WTC11 (cell line): ENCODE measurements at regions not wholly inside any gene's neighbourhood (a gene's known extent, or its start where the extent isn't known, plus 50 kb on each side); places are given as distances from the start of the nearest gene placed in this dataset.

ENCODE experiments used
- ATAC-seq: fragments of 200-7000 bp; cut with Tn5 transposase; 2 replicates; pipeline ENCODE4 v1.10.0; 2021; ENCODE audit warnings: mild to moderate bottlenecking, moderate library complexity
- CTCF ChIA-PET: fragments of 300-600 bp; sonication (Branson Sonifier 250); formaldehyde crosslinking; loops from one replicate; lab custom pipeline; 2021; ENCODE audit warnings: antibody characterized with exemption; lab: Charles Lee
- POLR2A ChIA-PET: fragments of 350-600 bp; sonication (Branson Sonifier 250); formaldehyde crosslinking; loops from one replicate; lab custom pipeline; 2021; ENCODE audit warnings: antibody characterized with exemption; lab: Charles Lee
- DNase-seq: peaks from one replicate; pipeline ENCODE4 v3.0.0; 2021; ENCODE audit warnings: low spot score
- H3K27ac Mint-ChIP-seq: 2 replicates; pipeline ENCODE4 v1.8.0; 2021; ENCODE audit warnings: mixed read lengths
- H3K27me3 Mint-ChIP-seq: 2 replicates; pipeline ENCODE4 v1.8.0; 2021; ENCODE audit warnings: low read depth, mild to moderate bottlenecking, moderate library complexity, mixed read lengths
- H3K36me3 Mint-ChIP-seq: 2 replicates; pipeline ENCODE4 v1.8.0; 2021; ENCODE audit warnings: mixed read lengths
- H3K4me1 Mint-ChIP-seq: 2 replicates; pipeline ENCODE4 v1.8.0; 2022; ENCODE audit warnings: mixed read lengths
- H3K4me3 Mint-ChIP-seq: 2 replicates; pipeline ENCODE4 v1.8.0; 2021; ENCODE audit warnings: mild to moderate bottlenecking, moderate library complexity, mixed read lengths
- H3K9me3 Mint-ChIP-seq: 2 replicates; pipeline ENCODE4 v1.8.0; 2021; ENCODE audit warnings: mixed read lengths
- CBFB ChIP-seq: sonication (generic); formaldehyde crosslinking; IDR thresholded peaks from 2 replicates; pipeline ENCODE4 v1.8.1; 2022; ENCODE audit warnings: mild to moderate bottlenecking, low read depth, missing genetic modification reagents
- CREB1 ChIP-seq: sonication (generic); formaldehyde crosslinking; IDR thresholded peaks from 2 replicates; pipeline ENCODE4 v1.8.0; 2023; ENCODE audit warnings: mild to moderate bottlenecking, missing genetic modification reagents
- ELF4 ChIP-seq: sonication (generic); formaldehyde crosslinking; IDR thresholded peaks from 2 replicates; pipeline ENCODE4 v1.8.1; 2022; ENCODE audit warnings: low read depth, mild to moderate bottlenecking, moderate library complexity, missing genetic modification reagents
- HMGA2 ChIP-seq: fragments of 250-450 bp; sonication (Bioruptor Pico); IDR thresholded peaks from 2 replicates; pipeline ENCODE4 v1.4.0; 2021; ENCODE audit warnings: mild to moderate bottlenecking, moderate library complexity
- IRF2 ChIP-seq: sonication (generic); formaldehyde crosslinking; IDR thresholded peaks from 2 replicates; pipeline ENCODE4 v1.8.0; 2022; ENCODE audit warnings: low read depth, missing genetic modification reagents, borderline replicate concordance
- JUN ChIP-seq: sonication (generic); formaldehyde crosslinking; IDR thresholded peaks from 2 replicates; pipeline ENCODE4 v1.8.0; 2023; ENCODE audit warnings: mild to moderate bottlenecking, missing genetic modification reagents
- MYBL2 ChIP-seq: sonication (generic); formaldehyde crosslinking; IDR thresholded peaks from 2 replicates; pipeline ENCODE4 v1.8.1; 2023; ENCODE audit warnings: mild to moderate bottlenecking, moderate library complexity, missing genetic modification reagents
- TEAD1 ChIP-seq: sonication (generic); formaldehyde crosslinking; IDR thresholded peaks from 2 replicates; pipeline ENCODE4 v1.8.0; 2022; ENCODE audit warnings: mild to moderate bottlenecking, missing genetic modification reagents
- ZNF263 ChIP-seq: sonication (generic); formaldehyde crosslinking; IDR thresholded peaks from 2 replicates; pipeline ENCODE4 v1.8.1; 2022; ENCODE audit warnings: low read depth, mild to moderate bottlenecking, moderate library complexity, missing genetic modification reagents
- ZNF317 ChIP-seq: sonication (generic); formaldehyde crosslinking; IDR thresholded peaks from 2 replicates; pipeline ENCODE4 v1.8.1; 2023; ENCODE audit warnings: low read depth, mild to moderate bottlenecking, moderate library complexity, missing genetic modification reagents, borderline replicate concordance
- TF ChIP-seq, protein P1 (sequence below): sonication (generic); formaldehyde crosslinking; IDR thresholded peaks from 2 replicates; pipeline ENCODE4 v1.8.1; 2022; ENCODE audit warnings: missing genetic modification reagents, borderline replicate concordance
- TF ChIP-seq, protein P2 (sequence below): fragments of 250-450 bp; sonication (Bioruptor Pico); IDR thresholded peaks from 2 replicates; pipeline ENCODE4 v2.1.2; 2022; ENCODE audit warnings: mild to moderate bottlenecking, moderate library complexity
- TF ChIP-seq, protein P3 (sequence below): sonication (generic); formaldehyde crosslinking; IDR thresholded peaks from 2 replicates; pipeline ENCODE4 v1.8.1; 2023; ENCODE audit warnings: mild to moderate bottlenecking, missing genetic modification reagents, borderline replicate concordance
- TF ChIP-seq, protein P4 (sequence below): sonication (generic); formaldehyde crosslinking; IDR thresholded peaks from 2 replicates; pipeline ENCODE4 v1.8.0; 2022; ENCODE audit warnings: mild to moderate bottlenecking, missing genetic modification reagents
- TF ChIP-seq, protein P5 (sequence below): sonication (generic); formaldehyde crosslinking; IDR thresholded peaks from 2 replicates; pipeline ENCODE4 v1.8.1; 2023; ENCODE audit warnings: mild to moderate bottlenecking, missing genetic modification reagents

DNA sequence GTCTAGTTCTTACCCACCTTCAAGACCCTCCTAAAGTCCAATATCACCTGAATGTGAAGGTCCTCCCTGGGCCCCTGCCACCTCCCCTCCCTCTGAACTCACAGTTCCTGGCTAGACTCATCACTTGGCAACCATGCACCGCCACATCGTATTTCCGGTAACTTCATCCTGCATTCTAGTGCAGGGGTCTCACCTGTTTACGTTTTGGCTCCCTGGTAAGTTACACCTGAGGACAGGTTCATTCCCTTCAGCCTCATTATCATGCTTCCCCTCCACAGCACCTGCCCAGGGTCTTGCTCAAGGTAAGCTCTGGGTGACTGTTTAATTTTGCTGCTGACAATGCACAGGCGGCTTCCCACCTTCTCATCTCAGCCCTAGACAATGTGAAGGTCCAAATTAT is 93.1 kb downstream of the MIS18A start:
- Mint-ChIP-seq H3K9me3 (peaks cover 3% of the 10 kb centered on the region), H3K4me1 (peaks cover 14% of the 10 kb centered on the region), H3K36me3 (no peaks in the 10 kb centered on the region), H3K27ac (no peak overlapping the region), H3K4me3 (no peak overlapping the region), H3K27me3 (no peaks in the 10 kb centered on the region; the same call in 1 of the 2 replicates)
- no peak for TF ChIP-seq HMGA2 (CRISPR knock-in tag)
- TF ChIP-seq, protein P1, sequence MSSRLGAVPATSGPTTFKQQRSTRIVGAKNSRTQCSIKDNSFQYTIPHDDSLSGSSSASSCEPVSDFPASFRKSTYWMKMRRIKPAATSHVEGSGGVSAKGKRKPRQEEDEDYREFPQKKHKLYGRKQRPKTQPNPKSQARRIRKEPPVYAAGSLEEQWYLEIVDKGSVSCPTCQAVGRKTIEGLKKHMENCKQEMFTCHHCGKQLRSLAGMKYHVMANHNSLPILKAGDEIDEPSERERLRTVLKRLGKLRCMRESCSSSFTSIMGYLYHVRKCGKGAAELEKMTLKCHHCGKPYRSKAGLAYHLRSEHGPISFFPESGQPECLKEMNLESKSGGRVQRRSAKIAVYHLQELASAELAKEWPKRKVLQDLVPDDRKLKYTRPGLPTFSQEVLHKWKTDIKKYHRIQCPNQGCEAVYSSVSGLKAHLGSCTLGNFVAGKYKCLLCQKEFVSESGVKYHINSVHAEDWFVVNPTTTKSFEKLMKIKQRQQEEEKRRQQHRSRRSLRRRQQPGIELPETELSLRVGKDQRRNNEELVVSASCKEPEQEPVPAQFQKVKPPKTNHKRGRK (CRISPR knock-in tag), result no peak
- no peak for TF ChIP-seq CREB1 (CRISPR knock-in tag)
- TF ChIP-seq, protein P2, sequence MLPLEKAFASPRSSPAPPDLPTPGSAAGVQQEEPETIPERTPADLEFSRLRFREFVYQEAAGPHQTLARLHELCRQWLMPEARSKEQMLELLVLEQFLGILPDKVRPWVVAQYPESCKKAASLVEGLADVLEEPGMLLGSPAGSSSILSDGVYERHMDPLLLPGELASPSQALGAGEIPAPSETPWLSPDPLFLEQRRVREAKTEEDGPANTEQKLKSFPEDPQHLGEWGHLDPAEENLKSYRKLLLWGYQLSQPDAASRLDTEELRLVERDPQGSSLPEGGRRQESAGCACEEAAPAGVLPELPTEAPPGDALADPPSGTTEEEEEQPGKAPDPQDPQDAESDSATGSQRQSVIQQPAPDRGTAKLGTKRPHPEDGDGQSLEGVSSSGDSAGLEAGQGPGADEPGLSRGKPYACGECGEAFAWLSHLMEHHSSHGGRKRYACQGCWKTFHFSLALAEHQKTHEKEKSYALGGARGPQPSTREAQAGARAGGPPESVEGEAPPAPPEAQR (CRISPR knock-in tag), result no peak
- TF ChIP-seq ELF4 (CRISPR knock-in tag), result no peak
- TF ChIP-seq TEAD1, result no peak
- TF ChIP-seq, protein P3, sequence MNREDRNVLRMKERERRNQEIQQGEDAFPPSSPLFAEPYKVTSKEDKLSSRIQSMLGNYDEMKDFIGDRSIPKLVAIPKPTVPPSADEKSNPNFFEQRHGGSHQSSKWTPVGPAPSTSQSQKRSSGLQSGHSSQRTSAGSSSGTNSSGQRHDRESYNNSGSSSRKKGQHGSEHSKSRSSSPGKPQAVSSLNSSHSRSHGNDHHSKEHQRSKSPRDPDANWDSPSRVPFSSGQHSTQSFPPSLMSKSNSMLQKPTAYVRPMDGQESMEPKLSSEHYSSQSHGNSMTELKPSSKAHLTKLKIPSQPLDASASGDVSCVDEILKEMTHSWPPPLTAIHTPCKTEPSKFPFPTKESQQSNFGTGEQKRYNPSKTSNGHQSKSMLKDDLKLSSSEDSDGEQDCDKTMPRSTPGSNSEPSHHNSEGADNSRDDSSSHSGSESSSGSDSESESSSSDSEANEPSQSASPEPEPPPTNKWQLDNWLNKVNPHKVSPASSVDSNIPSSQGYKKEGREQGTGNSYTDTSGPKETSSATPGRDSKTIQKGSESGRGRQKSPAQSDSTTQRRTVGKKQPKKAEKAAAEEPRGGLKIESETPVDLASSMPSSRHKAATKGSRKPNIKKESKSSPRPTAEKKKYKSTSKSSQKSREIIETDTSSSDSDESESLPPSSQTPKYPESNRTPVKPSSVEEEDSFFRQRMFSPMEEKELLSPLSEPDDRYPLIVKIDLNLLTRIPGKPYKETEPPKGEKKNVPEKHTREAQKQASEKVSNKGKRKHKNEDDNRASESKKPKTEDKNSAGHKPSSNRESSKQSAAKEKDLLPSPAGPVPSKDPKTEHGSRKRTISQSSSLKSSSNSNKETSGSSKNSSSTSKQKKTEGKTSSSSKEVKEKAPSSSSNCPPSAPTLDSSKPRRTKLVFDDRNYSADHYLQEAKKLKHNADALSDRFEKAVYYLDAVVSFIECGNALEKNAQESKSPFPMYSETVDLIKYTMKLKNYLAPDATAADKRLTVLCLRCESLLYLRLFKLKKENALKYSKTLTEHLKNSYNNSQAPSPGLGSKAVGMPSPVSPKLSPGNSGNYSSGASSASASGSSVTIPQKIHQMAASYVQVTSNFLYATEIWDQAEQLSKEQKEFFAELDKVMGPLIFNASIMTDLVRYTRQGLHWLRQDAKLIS (CRISPR knock-in tag), result no peak
- no peak for TF ChIP-seq MYBL2
- TF ChIP-seq, protein P4, sequence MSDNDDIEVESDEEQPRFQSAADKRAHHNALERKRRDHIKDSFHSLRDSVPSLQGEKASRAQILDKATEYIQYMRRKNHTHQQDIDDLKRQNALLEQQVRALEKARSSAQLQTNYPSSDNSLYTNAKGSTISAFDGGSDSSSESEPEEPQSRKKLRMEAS, result no peak
- no peak for TF ChIP-seq ZNF317 (CRISPR knock-in tag)
- TF ChIP-seq, protein P5, sequence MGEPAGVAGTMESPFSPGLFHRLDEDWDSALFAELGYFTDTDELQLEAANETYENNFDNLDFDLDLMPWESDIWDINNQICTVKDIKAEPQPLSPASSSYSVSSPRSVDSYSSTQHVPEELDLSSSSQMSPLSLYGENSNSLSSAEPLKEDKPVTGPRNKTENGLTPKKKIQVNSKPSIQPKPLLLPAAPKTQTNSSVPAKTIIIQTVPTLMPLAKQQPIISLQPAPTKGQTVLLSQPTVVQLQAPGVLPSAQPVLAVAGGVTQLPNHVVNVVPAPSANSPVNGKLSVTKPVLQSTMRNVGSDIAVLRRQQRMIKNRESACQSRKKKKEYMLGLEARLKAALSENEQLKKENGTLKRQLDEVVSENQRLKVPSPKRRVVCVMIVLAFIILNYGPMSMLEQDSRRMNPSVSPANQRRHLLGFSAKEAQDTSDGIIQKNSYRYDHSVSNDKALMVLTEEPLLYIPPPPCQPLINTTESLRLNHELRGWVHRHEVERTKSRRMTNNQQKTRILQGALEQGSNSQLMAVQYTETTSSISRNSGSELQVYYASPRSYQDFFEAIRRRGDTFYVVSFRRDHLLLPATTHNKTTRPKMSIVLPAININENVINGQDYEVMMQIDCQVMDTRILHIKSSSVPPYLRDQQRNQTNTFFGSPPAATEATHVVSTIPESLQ, result no peak
- TF ChIP-seq IRF2, result no peak
- TF ChIP-seq JUN (CRISPR knock-in tag), result no peak
- CTCF ChIA-PET, result no interaction called here
- POLR2A ChIA-PET, result no interaction called here
- ATAC-seq, result no peak
- no peak for DNase-seq

DNA sequence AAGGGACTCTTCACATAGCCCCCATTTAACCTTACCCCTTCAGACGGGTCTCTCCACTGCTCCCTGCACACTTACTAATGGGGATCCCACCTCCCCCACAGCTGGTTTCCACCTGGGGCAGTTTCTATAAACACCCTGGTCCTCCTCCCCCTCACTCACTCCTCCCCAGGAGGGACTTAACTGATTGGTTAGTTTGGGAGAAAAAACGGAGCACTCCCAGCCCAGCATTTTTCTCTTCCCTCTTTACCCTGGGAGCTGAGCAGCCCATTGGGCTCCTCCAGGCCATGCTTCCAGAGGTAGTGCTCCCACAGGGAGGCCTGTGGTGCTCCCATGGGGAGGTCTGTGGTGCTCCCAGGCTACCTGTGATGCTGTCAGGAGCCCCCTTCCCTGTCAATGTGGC is 93.7 kb downstream of the MIS18A start:
- no peak for DNase-seq
- ATAC-seq, result no peak
- TF ChIP-seq, protein P5, result no peak
- TF ChIP-seq ZNF263, result peak; percentile 51; the same call in 1 of the 2 replicates
- TF ChIP-seq CBFB, result no peak
- TF ChIP-seq, all 79 proteins: peak for 1
- Mint-ChIP-seq H3K4me3 (no peak overlapping the region), H3K27me3 (no peaks in the 10 kb centered on the region; the same call in 1 of the 2 replicates), H3K9me3 (peaks cover 9% of the 10 kb centered on the region), H3K4me1 (peaks cover 14% of the 10 kb centered on the region), H3K36me3 (no peaks in the 10 kb centered on the region), H3K27ac (no peak overlapping the region)
- CTCF ChIA-PET, result no interaction called here
- POLR2A ChIA-PET, result no interaction called here
